Fibroblast of lung (primary cell): ENCODE measurements at regions not wholly inside any gene's neighbourhood (a gene's known extent, or its start where the extent isn't known, plus 50 kb on each side); places are given as distances from the start of the nearest gene placed in this dataset.

Experiments used
- CTCF ChIP-seq, 2 donors: IDR thresholded peaks in 1 of 2; conservative IDR thresholded peaks in 1 of 2; 1 replicate in 1 of 2; 2 replicates in 1 of 2; pipeline ENCODE4 v1.5.1; 2011 to 2012; ENCODE audit warnings: low read length in 2 of 2, control low read depth in 1 of 2, inconsistent platforms in 1 of 2, low read depth in 1 of 2, mild to moderate bottlenecking in 1 of 2
- EZH2 ChIP-seq: IDR thresholded peaks from 2 replicates; pipeline ENCODE4 v1.5.1; 2012; ENCODE audit warnings: low read length, control low read depth, mild to moderate bottlenecking; ENCODE audit errors: missing control alignments

GRCh38 chr5:175246242-175246888, 197.6 kb downstream of the DRD1 start:
- no peak for TF ChIP-seq CTCF (conservative IDR thresholded peaks at IDR 0.05 in 1 of 2, IDR thresholded peaks at IDR 0.05 in 1 of 2; ENCODE audit: low read depth in 1 of 2, low read length in 2 of 2)
- TF ChIP-seq EZH2: no peak
